PFSK-1 (cell line): ENCODE measurements at regions not wholly inside any gene's neighbourhood (a gene's known extent, or its start where the extent isn't known, plus 50 kb on each side); places are given as distances from the start of the nearest gene placed in this dataset.

Experiments
- FOXP2 ChIP-seq: optimal IDR thresholded peaks from 2 replicates; pipeline ENCODE3; 2011; ENCODE audit warnings: borderline replicate concordance, control low read depth, inconsistent platforms; ENCODE audit not compliant: insufficient read depth; ENCODE audit errors: extremely low read length, extremely low read depth
- POLR2AphosphoS5 ChIP-seq: IDR thresholded peaks from 2 replicates; pipeline ENCODE4 v1.6.1; 2012; ENCODE audit warnings: low read depth, mild to moderate bottlenecking, control low read depth, low read length, moderate library complexity
- REST ChIP-seq, 2 experiments: IDR thresholded peaks; 2 replicates each; pipeline versions ENCODE4 v1.6.1 to v1.8.0; 2011 to 2012; ENCODE audit warnings: low read depth in 2 of 2, low read length in 2 of 2, control low read depth in 1 of 2, inconsistent platforms in 1 of 2, mild to moderate bottlenecking in 1 of 2, moderate library complexity in 1 of 2; ENCODE audit not compliant: insufficient read depth in 1 of 2
- SIN3A ChIP-seq: IDR thresholded peaks from 2 replicates; pipeline ENCODE4 v1.6.1; 2012; ENCODE audit warnings: mild to moderate bottlenecking, low read length, moderate library complexity, borderline replicate concordance; ENCODE audit not compliant: insufficient read depth
- TAF1 ChIP-seq: IDR thresholded peaks from 2 replicates; pipeline ENCODE4 v1.6.1; 2012; ENCODE audit warnings: low read length, control low read depth, borderline replicate concordance; ENCODE audit not compliant: insufficient read depth

GRCh38 chr14:44204061-44204835 lies 302.8 kb downstream of the FSCB start:
- TF ChIP-seq POLR2AphosphoS5 (no peak), REST (IDR thresholded peaks at IDR 0.05; ENCODE audit: insufficient read depth in 1 of 2, low read depth in 2 of 2, low read length in 2 of 2) (no peak), SIN3A (no peak)

GRCh38 chr14:44180975-44181374 lies 326.1 kb downstream of the FSCB start:
- no peak for TF ChIP-seq FOXP2
- no peak for TF ChIP-seq REST (IDR thresholded peaks at IDR 0.05; ENCODE audit: insufficient read depth in 1 of 2, low read depth in 2 of 2, low read length in 2 of 2)

GRCh38 chr14:44170556-44170955 lies 336.5 kb downstream of the FSCB start:
- TF ChIP-seq TAF1 (no peak), FOXP2 (no peak), REST (IDR thresholded peaks at IDR 0.05; ENCODE audit: insufficient read depth in 1 of 2, low read depth in 2 of 2, low read length in 2 of 2) (no peak)

GRCh38 chr14:44170101-44170500 lies 337.0 kb downstream of the FSCB start:
- TF ChIP-seq SIN3A: no peak
- TF ChIP-seq TAF1: no peak
- TF ChIP-seq REST (IDR thresholded peaks at IDR 0.05; ENCODE audit: insufficient read depth in 1 of 2, low read depth in 2 of 2, low read length in 2 of 2): no peak
- TF ChIP-seq FOXP2: no peak
- TF ChIP-seq POLR2AphosphoS5: no peak

- no peak for TF ChIP-seq REST (IDR thresholded peaks at IDR 0.05; ENCODE audit: insufficient read depth in 1 of 2, low read depth in 2 of 2, low read length in 2 of 2)
- no peak for TF ChIP-seq POLR2AphosphoS5
- no peak for TF ChIP-seq SIN3A
- TF ChIP-seq FOXP2: no peak
- no peak for TF ChIP-seq TAF1
These were observed 338.5 kb downstream of the FSCB start for GRCh38 chr14:44168566-44168965.
